HL-60/S4 treated with phorbol 12-myristate 13-acetate at 8.2 ng/mL for 4 days and 3 days (cell line): ENCODE measurements at regions not wholly inside any gene's neighbourhood (a gene's known extent, or its start where the extent isn't known, plus 50 kb on each side); places are given as distances from the start of the nearest gene placed in this dataset.

Experiments
- in situ Hi-C: fragments of 300-500 bp; cut with MboI; formaldehyde crosslinking; loops from 2 replicates; pipeline ENCODE4 v1.15.0; 2022; ENCODE audit warnings: low sequenced_read_pairs

GRCh38 chr2:57862153-57862552, 184.5 kb upstream of the VRK2 start:
- in situ Hi-C loops = no loop called here

DNA sequence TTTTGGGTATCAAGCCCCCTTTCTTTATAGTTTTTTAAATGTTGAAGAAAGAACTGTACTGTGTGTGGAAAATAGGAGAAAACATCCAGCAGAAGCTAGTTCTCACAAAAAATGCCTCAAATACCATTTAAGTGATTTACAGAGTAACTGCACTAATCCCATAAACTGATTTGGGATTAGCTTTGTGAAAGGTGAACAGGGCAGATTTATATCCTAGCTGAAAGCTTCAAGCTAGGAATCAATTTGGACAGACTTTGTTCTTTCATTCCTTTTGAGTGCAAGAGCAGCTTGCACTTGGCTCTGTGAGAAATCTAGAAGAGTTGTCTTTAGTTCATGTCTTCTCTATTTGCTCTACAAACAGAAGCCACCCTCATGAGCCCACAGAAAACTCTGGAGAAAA, 183.9 kb upstream of the VRK2 start:
- in situ Hi-C loops = no loop called here

DNA sequence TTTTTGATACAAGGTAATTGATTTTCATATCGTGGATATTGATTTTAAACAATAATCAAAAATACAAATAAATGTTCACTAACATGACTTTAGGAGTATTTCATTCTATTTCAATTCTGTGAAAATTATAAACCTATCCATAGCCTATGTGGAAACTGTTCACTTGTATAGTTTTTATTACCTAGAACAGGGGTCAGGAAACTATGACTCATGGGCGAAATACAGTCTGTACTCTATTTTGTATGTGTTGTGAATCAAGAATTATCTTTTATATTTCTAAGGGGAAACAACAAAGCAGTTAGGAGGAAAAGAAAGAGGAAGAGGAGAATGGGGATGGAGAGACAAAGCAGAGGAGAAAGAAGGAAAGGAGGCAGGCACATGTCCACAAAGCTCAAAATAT, 181.7 kb upstream of the VRK2 start:
- in situ Hi-C loops = no loop called here

DNA sequence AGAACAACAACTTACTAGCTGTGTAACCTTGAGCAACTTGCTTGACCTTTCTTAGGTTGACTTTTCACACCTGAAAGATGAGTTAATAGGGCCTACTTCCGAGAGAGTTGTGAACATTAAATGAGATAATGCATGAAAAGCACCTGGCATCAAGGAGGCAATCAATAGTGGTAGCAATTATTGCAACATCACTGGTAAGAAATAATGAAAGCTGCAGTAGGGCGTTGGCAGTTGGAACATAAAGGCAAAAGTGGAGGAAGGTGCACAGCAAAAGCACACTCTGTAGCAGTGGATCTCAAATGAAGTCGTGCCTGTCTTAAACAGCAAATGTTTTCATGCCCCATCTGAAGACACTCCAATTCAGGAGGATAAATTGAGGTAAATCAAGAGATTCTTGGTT, 178.9 kb upstream of the VRK2 start:
- in situ Hi-C loops = no loop called here

GRCh38 chr2:57868619-57869139, 177.9 kb upstream of the VRK2 start:
- in situ Hi-C loops = no loop called here

DNA sequence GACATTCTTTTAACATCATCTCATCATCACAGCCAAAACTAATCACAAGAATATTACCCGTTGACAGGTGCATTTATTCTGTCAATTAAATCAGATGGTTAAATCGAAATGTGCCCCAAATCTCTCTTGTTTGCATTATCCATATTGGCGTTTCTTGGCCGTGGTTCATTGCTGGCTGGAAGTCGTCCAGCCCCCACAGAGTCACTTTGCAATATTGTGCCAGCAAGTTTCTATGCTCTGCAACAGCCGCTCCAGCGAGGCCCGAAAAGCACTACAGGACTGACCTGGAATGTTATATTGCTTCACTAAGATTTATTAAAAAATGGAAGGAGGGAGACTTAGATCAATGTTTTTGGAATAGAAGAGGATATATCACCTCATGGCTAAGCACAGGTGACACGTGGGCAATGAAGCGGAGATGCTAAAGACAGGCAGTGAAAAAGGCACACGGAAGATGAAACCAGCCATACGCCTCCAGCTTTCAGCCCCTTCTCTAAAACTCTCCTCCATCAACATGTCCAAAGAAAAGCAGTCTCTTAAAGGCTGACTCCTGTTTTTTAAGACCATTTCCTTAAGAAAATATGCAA, 176.8 kb upstream of the VRK2 start:
- in situ Hi-C loops = no loop called here

- in situ Hi-C loops = no loop called here
Observed at GRCh38 chr2:57876313-57876712, 170.3 kb upstream of the VRK2 start.

GRCh38 chr2:57877811-57878170, 168.8 kb upstream of the VRK2 start:
- in situ Hi-C loops = no loop called here

DNA sequence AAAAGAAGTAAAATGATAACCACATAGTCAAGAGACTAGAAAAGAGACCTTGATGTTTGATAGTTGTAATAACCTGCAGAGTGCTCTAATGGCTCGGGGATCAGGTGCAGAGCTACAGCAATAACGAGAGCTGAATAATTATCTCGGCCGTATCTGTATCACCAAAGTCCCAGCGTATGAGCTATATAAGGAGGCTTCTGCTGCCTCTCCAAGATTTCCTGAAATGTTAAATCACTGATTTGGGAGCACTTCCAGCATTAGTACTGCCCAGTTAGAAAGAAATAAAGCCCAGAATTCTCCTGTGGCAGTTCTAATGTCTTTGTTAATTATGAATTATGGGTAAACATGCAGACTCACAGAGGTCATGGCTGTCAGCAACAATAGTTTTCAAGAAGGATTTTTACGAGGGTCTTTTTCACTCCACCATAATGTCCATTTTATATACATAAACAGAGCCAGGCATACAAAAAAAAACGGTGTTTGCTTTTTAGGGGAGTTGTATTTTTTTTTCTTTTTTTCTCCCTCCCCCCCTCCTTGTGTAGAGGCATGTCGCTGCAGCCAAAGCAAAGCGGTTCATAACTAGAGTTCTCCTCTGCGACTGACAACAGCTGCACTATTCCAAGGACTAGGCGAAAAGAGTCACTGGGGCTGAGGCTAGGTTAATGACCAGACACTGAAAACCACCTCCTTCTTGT, 168.3 kb upstream of the VRK2 start:
- in situ Hi-C loops = no loop called here

- in situ Hi-C loops = no loop called here
Observed at GRCh38 chr2:57878866-57879210, 167.8 kb upstream of the VRK2 start.

GRCh38 chr2:57880446-57880845, 166.2 kb upstream of the VRK2 start:
- in situ Hi-C loops = no loop called here

DNA sequence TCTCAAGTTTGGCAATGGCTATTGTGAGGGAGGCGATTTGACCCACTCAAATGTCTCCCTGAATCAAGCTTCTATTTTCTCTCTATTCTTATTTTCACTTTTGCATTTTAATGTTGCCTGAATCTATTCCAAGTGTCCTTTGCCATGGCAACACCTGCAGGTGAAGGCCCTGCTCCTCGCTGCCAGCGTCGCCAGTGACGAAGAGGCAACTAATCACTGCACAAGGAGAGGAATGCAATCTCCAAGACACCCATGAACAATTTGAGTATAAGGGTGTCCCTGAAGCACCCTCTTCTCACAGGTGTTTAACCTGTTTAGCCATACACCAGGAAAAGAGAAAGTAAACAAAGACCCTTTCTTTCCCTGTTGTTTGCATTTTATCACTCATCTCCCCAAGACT, 165.6 kb upstream of the VRK2 start:
- in situ Hi-C loops = no loop called here

GRCh38 chr2:57881998-57882888, 164.4 kb upstream of the VRK2 start:
- in situ Hi-C loops = no loop called here

GRCh38 chr2:57882895-57883515, 163.6 kb upstream of the VRK2 start:
- in situ Hi-C loops = no loop called here

- in situ Hi-C loops = no loop called here
Observed at GRCh38 chr2:57884281-57884680, 162.3 kb upstream of the VRK2 start.

GRCh38 chr2:57885742-57886141, 160.9 kb upstream of the VRK2 start:
- in situ Hi-C loops = no loop called here

DNA sequence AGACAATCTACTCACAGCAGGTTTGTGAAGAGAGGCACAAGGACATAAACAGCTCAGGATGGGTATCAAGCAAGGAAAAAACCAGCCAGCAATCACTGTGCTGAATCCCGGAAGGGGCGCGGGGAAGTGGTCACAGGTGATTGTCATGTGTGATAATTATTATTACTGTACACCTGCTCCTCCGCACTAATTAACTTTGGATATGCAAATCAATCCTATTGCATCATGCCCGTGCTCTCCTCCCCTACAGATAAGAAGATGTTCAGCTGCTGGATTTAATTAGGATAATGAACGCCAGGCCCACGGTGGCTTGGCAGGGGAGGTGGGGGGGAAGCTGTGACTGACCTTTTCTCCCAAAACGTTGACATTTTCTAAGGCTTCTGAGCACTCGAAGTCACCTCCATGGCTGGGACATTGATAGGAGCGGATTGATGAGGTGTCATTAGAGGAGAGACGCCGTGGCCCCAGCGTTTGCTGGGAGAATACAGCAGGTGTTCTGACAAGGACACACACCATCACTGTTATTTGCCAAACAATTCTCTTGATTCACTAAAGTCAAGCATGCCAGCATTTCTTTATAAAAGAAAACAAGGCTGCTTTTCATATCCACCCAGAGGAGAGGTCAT, 160.3 kb upstream of the VRK2 start:
- in situ Hi-C loops = no loop called here

- in situ Hi-C loops = no loop called here
Observed at GRCh38 chr2:57888463-57888862, 158.1 kb upstream of the VRK2 start.

DNA sequence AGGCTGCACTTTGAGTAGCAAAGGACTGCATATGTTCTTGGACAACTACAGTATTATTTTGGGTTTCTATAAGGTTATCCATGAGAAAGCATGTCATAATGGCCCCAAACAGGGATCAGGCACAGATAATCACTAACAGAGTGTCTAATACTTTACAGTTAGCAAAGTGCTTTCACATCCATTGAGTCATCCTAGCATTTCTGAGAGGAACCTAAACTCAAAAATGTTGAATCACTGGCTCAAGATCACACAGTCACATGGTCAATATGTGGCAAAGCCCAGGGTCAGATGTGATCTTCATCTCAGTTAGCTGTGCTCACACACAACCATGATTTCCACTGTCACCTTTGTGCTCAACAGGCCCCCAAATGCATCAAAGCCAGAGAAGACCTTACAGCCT, 156.1 kb upstream of the VRK2 start:
- in situ Hi-C loops = no loop called here

DNA sequence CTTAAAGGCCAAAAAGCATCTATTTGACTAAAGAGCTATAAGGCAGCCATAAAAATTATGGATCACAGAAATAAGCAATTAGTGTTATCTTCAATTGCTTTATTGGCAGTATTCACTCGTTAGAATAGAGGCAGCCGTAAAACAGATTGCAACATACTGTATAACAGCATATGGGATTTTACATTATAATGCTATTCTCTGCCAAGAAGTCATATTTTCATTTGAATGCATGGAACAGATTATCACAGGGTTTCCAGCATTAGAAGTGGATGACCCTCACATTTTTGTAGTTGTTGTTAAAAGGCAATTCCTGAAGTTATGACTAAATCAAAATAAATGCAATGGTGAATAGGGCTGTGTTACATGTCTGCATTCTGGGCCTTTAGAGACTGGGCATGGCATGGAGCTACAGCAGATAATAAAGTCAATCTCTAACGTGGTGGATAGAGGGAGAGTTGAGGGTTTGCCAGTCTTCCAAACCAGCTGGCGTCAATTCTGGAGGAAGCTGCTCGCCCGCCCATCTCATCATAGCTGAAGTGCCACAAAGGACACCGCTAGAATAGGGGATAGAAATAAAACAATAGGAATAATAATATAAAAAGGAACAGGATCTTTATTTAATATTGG, 155.4 kb upstream of the VRK2 start:
- in situ Hi-C loops = no loop called here

DNA sequence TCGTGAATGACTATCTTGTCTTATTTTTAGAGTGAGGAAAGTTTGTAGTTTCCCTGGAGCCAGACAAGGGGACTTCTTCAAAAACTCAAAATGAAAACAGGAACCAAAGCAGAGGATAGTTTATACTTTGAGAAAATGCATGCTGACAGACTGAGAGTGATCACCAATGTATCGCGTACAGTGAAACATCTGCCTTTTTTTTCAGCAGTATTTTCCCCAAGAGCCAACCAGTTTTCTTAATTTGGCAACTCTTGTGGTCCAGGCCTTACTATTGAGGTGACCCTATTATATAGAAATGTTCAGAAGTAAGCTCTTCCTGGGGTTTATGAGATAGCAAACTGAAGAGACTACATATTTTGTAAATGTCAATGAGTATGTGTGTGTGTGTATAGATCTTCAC, 153.7 kb upstream of the VRK2 start:
- in situ Hi-C loops = no loop called here
